ENCODE measurements at regions not wholly inside any gene's neighbourhood (a gene's known extent, or its start where the extent isn't known, plus 50 kb on each side); places are given as distances from the start of the nearest gene placed in this dataset.
"Not testable (repeated sequence)": the region's sequence is repeated elsewhere in the genome, so short reads cannot be mapped to it uniquely, and the experiment has no call there.

- no peak for DNase-seq
Observed at GRCh38 chrX:118216087-118216486, 99.5 kb upstream of the KLHL13 start.

DNA sequence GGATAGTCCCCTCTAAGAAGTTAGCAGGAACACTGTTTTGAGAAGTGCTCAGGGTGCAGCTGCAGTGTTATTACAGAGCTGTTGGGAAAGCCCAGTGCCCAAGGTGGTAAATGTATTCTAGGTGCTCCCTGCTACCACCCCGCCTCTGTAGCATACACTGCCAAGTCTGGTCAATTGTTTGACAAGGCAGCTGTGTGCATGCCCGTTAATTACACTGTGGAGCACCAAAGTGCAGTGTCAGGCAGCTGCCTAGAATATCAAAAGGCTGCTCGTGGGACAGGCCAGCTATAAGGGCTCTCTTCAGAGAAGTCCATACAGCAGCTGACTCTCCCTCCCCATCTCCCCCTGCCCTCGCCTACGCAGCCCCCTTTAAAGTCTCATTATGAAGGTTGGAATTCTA is 99.9 kb upstream of the KLHL13 start:
- DNase-seq, result peak; percentile 57

DNA sequence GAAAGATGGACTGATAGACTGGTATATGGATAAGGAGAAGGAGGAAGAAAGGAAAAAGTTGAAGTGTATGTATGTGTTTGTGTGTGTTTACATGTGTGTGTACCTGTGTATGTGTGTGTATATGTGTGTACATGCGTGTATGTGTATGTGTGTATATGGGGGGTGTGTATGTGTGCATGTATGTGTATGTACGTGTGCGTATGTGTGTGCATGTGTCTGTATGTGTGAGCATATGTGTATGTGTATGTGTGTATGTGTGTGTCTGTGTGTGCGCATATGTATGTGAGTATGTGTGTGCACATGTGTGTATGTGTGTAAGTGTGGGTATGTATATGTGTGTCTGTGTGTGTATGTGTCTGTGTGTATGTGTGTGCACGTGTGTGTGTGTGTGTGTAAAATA is 101.5 kb upstream of the KLHL13 start:
- no peak for DNase-seq

GRCh38 chrX:118218940-118219339 is 102.3 kb upstream of the KLHL13 start:
- no peak for DNase-seq

GRCh38 chrX:118219866-118220265 is 103.3 kb upstream of the KLHL13 start:
- DNase-seq, result peak; percentile 5

DNA sequence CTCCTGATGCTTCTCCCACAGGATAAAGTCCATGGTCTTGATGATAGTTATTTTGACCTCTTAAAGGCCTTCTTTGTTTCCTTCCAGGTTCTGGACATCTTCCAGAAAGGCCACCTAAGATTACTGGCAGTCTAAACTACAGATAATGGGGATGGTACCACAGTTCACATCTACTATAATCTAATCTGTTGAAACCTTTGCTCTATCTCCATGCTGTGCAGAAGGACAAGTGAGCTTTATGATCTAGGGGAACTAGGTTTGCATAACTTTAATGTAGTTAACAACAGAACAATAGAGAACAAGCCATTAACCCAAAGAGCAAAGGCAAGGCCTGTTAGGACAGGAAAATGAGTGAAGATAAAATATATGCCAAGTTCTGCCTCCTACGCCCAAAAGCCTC is 103.9 kb upstream of the KLHL13 start:
- DNase-seq, result no peak

DNA sequence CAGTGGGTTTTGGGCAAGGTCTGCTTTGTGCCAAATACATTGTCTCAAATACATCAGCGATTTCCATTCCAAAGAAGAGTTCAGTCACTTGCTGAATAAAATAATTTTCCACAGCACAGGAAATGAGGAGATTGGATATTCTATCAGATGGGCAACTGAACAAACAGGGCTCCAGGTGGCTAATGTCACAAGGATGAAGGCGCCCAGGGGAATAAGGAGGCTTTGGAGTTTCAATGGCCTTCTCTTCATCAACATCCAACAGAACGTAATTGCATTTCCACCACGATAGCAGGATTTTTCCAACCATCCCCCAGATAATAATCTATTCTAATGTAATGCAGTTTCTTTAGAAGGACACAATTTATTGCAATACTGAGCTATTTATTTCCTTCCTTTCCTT is 104.7 kb upstream of the KLHL13 start:
- no peak for DNase-seq

- DNase-seq, result no peak
Observed at GRCh38 chrX:118221733-118222132, 105.1 kb upstream of the KLHL13 start.

DNA sequence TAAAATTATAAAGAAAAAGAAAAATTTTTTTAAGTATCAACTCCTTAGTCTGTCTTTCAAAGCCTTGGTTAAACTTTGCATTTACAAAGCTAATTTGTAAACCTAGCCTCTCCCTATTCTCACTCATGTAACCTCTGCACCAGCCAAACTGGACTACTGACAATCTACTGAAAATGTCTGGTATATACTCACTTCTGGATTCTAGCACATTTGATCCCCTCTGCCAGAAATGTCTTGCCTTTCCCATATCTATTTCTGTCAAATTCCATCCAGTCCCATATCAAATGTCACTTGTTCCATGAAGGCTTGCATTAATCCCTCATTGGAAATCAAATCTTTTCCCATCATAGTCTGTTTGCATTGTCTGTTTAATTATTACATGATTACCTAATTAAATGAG is 105.8 kb upstream of the KLHL13 start:
- no peak for DNase-seq

DNA sequence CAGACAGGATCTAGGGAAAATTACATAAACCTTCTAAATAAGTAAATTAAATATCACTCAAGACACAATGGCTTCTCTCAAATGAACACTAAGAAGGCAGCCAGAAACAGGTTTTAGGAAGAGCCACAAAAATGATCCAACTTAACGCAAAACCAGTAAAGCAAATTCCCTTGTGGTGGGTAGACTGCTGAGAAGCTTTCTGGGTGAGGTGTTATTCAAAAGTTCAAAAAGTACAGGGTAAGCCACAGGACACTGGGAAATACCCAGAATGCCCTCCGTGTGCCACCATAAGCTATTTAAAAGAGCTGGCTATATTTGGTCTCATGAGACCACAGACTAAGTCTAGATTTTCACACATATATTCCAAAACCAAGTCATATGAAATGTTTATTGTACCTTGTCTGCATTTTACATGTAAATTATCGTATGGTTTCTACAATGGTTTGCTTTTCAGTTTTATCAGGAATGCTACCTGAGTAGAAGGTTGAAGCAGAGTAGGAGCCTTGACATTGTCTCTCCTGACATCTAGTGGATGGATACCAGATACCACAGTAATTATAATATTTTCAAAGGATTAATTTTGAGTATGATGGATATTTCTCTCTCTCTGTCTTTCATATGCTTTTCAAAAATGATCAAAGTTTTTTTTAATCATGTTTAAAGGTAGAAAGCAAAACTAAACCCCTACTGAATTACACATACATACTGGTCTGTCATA is 109.3 kb upstream of the KLHL13 start:
- peak; percentile 44 for DNase-seq

- no peak for DNase-seq
Observed at GRCh38 chrX:118228041-118228440, 111.4 kb upstream of the KLHL13 start.

DNA sequence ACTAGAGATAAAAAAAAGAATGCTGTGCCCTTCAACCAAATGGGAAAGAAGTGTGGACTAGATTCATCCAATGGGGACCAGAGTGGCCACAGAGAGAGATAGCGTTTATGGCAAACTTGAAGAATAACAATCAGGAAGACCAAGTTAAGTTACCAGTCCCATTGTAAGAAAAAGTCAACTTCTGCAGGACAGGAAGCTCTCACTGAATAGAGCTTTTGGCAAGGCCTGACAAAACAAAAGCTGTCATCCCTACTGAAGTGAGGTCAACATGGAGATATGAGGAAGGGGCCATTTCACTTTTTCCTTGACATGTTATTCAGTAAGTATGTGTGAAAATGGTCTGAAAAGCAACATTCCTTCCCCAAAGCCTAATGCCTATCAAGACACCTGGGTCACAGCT is 111.8 kb upstream of the KLHL13 start:
- DNase-seq, result no peak

DNA sequence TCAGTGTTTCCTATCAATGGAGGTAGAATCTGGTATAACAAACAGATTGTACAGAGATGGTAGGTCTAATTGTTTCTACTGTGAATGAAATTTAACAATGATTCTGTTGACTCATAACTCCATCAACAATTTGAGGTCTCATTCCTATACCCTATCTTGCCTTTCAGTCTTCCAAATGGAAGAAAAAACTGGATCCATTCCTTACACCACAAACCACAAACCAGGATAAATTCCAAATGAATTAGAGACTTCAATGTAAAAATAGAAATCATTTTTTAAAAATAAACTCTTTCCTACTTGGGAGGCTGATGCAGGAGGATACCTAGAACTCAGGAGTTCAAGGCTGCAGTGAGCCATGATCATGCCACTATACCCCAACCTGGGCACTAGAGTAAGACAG is 114.4 kb upstream of the WDR44 start:
- no peak for DNase-seq

DNA sequence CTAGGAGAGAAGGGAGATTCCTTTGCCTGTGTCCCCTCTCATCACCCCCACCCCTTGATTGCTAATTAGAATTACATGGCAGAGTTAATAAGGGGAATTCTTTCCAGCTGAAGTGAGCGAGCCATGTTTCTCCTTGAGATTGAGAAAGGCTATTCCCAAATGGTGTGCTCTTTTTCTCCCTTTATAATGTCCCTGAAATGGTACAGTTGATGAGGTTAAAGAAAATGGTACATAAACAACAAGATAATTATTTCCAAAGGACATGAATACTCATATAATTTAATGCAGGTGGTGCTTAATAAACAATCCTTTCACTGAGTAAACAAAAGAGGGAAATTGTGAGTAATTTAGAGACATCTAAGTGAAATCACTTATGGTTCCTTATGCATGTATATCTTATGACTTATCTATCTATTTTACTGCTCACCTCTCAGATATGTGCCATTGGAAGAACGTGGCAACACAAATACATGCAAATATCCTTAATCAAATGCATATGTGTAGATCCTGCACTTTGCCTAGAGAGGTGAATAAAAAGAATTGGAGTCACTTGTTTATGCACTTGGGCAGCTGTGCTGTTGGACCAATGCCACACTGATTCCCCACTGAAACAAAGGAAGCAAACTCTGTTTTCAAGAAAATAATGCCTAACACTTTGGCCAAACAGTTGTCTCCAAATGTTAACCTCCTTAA is 106.6 kb upstream of the WDR44 start:
- DNase-seq, result no peak

DNA sequence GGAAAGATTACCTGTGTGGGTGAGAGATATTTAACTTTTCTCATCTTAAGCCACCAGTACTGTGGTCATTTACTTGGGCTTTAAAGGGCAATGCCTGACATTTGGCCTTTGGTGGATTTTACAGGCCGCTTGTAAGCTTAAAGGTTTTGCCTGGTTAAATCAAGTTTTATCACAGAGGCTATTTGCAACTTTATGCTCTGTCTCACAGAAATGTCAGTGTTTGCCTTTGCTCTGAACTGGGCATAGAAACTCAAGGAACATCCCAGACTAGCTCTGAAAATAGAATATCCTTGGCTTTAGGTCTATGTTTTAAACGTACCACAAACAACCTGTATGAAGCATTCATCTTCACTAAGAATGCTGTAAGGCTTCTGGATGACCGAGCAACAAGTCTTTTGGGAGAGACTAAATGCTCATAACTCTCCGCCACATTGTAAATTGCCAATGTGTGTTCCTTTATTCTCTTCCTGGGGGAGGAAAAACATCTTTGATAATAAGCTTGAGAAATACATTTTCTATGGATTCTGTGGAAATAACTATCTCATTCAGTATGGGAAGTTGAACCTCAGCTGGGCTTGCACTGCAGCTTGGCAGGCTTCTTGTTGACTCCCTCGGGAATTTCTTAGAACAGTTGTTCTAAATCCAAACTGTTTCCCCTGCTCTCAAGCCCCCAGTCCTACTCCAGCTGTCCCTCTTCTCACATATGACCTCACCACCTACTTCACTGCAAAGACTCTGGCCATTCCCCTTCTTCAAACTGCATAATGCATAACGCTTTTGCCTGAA is 105.8 kb upstream of the WDR44 start:
- no peak for DNase-seq

DNA sequence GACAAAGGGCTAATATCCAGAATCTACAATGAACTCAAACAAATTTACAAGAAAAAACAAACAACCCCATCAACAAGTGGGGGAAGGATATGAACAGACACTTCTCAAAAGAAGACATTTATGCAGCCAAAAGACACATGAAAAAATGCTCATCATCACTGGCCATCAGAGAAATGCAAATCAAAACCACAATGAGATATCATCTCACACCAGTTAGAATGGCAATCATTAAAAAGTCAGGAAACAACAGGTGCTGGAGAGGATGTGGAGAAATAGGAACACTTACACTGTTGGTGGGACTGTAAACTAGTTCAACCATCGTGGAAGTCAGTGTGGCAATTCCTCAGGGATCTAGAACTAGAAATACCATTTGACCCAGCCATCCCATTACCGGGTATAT is 98.9 kb upstream of the WDR44 start:
- not testable (repeated sequence) for DNase-seq

DNA sequence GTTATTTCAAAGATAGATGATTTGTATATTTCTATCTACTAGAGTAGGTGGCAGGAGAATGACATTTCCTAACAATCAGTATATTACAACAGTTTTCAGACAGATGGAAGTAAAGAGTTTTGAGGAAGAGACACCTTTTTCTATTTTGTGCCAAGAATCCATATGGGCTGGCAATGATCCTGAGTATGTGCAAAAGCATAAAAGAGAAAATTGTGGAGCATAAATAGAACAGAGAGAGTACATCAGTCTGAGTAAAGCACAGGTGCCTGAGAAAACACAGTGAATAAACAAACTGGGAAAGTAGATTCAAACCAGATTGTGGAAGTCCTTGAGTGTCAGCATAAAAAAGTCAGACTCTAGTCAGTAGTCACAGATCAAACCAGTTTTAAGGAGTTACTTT is 96.8 kb upstream of the WDR44 start:
- DNase-seq, result no peak

- DNase-seq, result no peak
Observed at GRCh38 chrX:118250445-118250844, 95.5 kb upstream of the WDR44 start.

DNA sequence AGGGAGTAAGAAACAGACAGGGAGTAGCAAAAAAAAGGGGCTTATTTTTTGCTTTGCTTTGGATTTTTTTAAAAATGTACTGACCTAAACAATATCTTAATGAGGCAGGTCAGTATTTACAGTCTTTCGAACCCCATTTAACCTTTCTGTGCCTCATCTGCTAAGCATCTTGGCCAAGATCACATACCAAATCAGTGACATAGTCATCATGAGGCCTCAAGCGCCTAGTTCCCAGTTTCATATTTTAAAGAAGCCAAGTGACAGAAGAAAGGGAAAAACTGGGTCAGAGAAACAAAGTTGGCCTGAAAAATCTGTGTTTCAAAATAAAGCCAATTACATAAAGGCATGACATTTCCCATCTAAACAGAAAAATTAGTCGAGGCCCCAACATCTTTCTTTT is 94.6 kb upstream of the WDR44 start:
- DNase-seq, result no peak

- DNase-seq, result no peak
Observed at GRCh38 chrX:118252967-118253366, 92.9 kb upstream of the WDR44 start.

DNA sequence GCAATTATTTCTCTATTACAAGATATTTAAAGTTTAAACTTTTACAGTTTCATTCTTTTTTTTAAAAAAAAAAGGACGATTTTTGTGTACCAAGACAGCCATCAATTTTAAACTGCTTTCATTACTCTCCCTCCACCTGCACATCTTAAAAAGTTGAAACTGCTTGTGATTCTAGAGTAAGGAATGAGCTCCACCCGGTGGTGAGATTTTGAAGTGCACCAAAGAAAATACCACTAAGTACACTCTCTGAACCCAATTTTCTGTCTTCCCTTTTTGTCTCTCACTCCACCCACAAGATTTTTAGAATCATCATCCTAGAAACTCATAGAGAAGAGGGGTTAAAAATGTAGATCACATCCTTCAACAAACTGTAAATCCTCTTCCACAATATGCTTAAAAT is 91.3 kb upstream of the WDR44 start:
- peak; percentile 37 for DNase-seq

- DNase-seq, result no peak
Observed at GRCh38 chrX:118255921-118256320, 90.0 kb upstream of the WDR44 start.

- no peak for DNase-seq
Observed at GRCh38 chrX:118257781-118258180, 88.1 kb upstream of the WDR44 start.

DNA sequence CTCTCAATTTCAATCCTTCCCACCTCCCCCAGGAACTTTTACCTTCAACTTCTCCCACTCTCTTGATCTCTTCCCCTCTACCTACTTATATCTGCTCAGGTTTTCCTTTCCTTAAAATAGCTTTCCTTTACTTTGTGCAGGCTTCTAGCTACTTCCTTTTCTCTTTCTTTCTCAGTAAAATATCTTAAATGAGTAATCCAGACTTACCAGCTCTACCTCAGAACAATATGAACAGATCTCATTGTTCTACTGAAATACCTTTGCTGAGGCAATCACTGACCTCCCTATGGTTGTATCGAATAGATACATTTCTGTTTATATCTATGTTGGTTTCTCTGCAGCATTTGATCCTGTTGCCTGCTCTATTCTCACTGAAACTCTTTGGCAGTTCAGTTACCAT is 86.7 kb upstream of the WDR44 start:
- no peak for DNase-seq
